Neutrophil (primary cell): ENCODE measurements at regions not wholly inside any gene's neighbourhood (a gene's known extent, or its start where the extent isn't known, plus 50 kb on each side); places are given as distances from the start of the nearest gene placed in this dataset.

Experiments used
- H3K27ac ChIP-seq: fragments of 200-600 bp; sonication (generic); 2 replicates; pipeline ENCODE4 v1.5.1; 2016; ENCODE audit warnings: mild to moderate bottlenecking, moderate library complexity
- H3K27me3 ChIP-seq: fragments of 200-600 bp; sonication (generic); 2 replicates; pipeline ENCODE4 v1.6.0; 2016; ENCODE audit warnings: mild to moderate bottlenecking
- H3K36me3 ChIP-seq: fragments of 200-600 bp; sonication (generic); 2 replicates; pipeline ENCODE4 v1.5.1; 2017
- H3K4me1 ChIP-seq, 2 experiments: fragments of 200-600 bp in 1 of 2; sonication (generic) in 1 of 2; 1 replicate in 1 of 2; 2 replicates in 1 of 2; pipeline versions ENCODE4 v1.5.1 to v1.6.1; 2013 to 2016; ENCODE audit warnings: low read depth in 1 of 2, low read length in 1 of 2, mild to moderate bottlenecking in 1 of 2, moderate library complexity in 1 of 2; ENCODE audit not compliant: control insufficient read depth in 1 of 2, insufficient read depth in 1 of 2
- H3K4me3 ChIP-seq, 2 experiments: fragments of 200-600 bp in 1 of 2; sonication (generic) in 1 of 2; 1 replicate in 1 of 2; 2 replicates in 1 of 2; pipeline ENCODE4 v1.5.1; 2013 to 2016; ENCODE audit warnings: low read depth in 1 of 2, low read length in 1 of 2, mild to moderate bottlenecking in 1 of 2, moderate library complexity in 1 of 2
- H3K9me3 ChIP-seq: fragments of 200-600 bp; sonication (generic); 2 replicates; pipeline ENCODE4 v1.5.1; 2016
- TF ChIP-seq, protein P1 (sequence below): fragments of 200-600 bp; sonication (generic); IDR thresholded peaks from 2 replicates; pipeline ENCODE4 v1.5.1; 2016; ENCODE audit warnings: antibody characterized with exemption

- Histone ChIP-seq H3K9me3 (no peaks in the 10 kb centered on the region), H3K36me3 (no peaks in the 10 kb centered on the region), H3K4me1 (no peaks in the 10 kb centered on the region), H3K27me3 (no peaks in the 10 kb centered on the region), H3K27ac (no peak overlapping the region), H3K4me3 (no peak overlapping the region)
- TF ChIP-seq, protein P1, sequence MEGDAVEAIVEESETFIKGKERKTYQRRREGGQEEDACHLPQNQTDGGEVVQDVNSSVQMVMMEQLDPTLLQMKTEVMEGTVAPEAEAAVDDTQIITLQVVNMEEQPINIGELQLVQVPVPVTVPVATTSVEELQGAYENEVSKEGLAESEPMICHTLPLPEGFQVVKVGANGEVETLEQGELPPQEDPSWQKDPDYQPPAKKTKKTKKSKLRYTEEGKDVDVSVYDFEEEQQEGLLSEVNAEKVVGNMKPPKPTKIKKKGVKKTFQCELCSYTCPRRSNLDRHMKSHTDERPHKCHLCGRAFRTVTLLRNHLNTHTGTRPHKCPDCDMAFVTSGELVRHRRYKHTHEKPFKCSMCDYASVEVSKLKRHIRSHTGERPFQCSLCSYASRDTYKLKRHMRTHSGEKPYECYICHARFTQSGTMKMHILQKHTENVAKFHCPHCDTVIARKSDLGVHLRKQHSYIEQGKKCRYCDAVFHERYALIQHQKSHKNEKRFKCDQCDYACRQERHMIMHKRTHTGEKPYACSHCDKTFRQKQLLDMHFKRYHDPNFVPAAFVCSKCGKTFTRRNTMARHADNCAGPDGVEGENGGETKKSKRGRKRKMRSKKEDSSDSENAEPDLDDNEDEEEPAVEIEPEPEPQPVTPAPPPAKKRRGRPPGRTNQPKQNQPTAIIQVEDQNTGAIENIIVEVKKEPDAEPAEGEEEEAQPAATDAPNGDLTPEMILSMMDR: no peak
Observed at GRCh38 chr7:88666626-88667025, 92.9 kb upstream of the ZNF804B start.

DNA sequence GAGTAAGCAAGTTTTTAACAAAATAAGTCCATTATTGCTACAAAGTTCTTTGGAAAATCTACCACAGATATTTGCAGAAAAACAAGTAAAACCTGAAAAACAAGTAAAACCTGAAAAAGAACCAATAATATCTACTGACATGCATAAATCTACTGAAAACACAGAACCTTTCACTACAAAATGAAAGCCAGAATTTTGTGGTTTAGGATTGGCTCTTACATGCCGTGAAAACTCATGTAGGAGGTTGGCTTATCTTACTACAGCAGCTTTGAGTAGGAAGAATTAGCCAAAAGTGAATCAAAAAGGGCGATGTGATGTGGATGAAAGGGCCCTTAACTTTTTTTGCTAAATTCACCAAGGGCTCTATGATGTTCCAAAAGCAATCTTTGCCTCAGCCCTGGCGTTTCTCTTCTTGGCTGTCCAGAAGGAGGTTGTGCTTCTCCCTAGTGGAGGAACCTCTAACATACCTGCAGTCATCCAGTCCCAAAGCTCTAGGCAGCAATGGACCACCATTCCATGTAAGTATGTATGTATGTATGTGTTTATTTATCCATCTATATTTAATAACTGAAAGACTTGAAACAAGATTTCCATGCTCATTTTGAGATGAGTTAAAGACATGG, 93.5 kb upstream of the ZNF804B start:
- no peaks in the 10 kb centered on the region for H3K9me3 ChIP-seq
- no peaks in the 10 kb centered on the region for H3K4me1 ChIP-seq
- no peak overlapping the region for H3K27ac ChIP-seq
- H3K27me3 ChIP-seq: no peaks in the 10 kb centered on the region
- TF ChIP-seq, protein P1: no peak
- H3K4me3 ChIP-seq: no peak overlapping the region
- H3K36me3 ChIP-seq: no peaks in the 10 kb centered on the region

DNA sequence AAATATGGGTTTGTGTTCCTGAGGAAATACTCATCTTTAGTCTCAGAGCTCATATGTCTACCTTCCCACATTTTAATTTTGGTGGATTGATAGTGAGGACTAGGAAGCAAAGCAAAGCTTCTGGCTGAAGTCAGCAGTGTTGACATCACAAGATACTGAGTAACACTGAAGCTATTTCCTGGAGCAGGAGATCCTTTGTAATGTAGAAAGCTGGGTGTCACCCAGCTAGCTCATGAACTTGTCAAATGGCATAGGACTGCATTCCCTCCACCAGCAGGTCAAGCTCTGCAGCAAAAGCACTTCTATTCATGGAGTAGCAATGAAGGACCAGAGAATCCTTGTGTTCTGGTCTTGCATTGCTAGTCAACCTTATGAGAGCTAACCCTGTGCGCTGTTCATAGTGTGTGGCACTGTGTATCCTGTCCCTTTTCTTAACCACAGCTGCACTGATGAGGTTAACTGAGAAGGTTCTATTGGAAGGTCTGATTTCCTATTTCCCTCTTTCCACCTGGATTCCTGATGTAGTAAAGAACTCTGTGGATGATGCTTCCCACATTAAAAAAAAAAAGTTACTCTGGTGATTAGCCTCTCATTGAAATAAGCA, 94.8 kb upstream of the ZNF804B start:
- no peak overlapping the region for H3K27ac ChIP-seq
- H3K9me3 ChIP-seq: no peaks in the 10 kb centered on the region
- no peaks in the 10 kb centered on the region for H3K4me1 ChIP-seq
- no peaks in the 10 kb centered on the region for H3K36me3 ChIP-seq
- H3K27me3 ChIP-seq: no peaks in the 10 kb centered on the region
- H3K4me3 ChIP-seq: no peak overlapping the region
- TF ChIP-seq, protein P1: no peak

DNA sequence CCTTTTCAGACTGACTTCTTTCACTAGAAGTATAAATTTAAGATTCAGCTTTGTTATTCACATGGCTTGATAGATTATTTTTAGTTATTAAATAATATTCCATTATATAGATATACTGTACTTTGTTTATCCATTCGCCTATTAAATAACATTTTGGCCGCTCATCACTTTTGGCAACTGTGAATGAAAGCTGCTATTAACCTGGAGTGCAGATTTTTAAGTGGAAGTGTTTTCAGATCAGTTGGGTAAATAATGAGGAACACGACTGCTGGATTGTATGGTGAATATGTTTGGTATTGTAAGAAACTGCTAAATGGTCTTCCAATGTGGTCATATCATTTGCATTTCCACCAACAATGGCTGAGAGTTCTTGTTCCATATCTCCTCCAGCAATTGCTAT, 97.6 kb upstream of the ZNF804B start:
- H3K27me3 ChIP-seq: no peaks in the 10 kb centered on the region
- no peaks in the 10 kb centered on the region for H3K9me3 ChIP-seq
- H3K4me3 ChIP-seq: no peak overlapping the region
- no peaks in the 10 kb centered on the region for H3K36me3 ChIP-seq
- H3K27ac ChIP-seq: no peak overlapping the region
- H3K4me1 ChIP-seq: no peaks in the 10 kb centered on the region
- TF ChIP-seq, protein P1: no peak

DNA sequence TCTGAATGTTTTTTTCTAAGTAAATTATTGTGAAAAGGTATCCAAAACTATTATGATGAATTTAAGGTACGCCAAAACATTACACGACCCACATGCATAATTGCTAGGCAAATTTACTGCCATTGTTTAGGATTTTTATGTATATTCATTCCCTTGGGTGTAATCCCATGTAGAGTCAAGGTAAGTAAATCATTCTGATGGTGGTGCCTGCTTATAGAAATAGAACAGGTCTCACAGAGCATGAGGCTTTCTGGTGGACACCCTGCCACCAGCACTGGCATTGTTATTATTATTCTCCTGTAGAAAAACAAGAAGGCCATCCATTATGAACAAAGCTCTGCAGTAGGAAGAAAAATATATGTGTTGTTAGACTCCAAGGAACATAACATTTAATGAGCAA, 111.7 kb upstream of the ZNF804B start:
- Histone ChIP-seq H3K4me3 (no peak overlapping the region), H3K27ac (no peak overlapping the region), H3K36me3 (no peaks in the 10 kb centered on the region), H3K4me1 (no peaks in the 10 kb centered on the region), H3K9me3 (no peaks in the 10 kb centered on the region), H3K27me3 (no peaks in the 10 kb centered on the region)
- TF ChIP-seq, protein P1: no peak
